ENCODE measurements at regions not wholly inside any gene's neighbourhood (a gene's known extent, or its start where the extent isn't known, plus 50 kb on each side); places are given as distances from the start of the nearest gene placed in this dataset.

DNA sequence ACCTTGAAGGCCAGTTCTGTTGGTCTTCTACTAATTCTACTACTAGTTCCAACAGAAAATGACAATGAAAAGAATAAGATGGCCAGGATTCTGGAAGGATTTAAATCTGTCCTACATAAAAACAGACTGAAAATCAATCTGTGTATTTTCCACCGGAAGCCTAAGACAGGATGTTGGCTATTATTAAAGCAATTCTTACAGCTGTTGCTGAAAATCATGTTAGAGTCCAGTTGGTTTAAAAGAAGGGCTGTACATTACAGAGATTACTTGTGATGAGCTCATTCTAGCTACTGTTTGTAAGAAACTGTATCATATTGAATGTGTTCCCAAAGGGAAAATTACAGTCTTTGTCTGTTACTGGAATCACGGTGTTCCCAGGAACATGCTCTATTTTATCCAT is 54.8 kb upstream of the MAGEB16 start:
- Histone ChIP-seq H3K27ac (ENCODE audit: extremely low read depth, low read depth, low read length) (no peak overlapping the region), H3K9me3 (ENCODE audit: control insufficient read depth, insufficient read depth, low read depth, low read length) (no peaks in the 10 kb centered on the region), H3K4me1 (ENCODE audit: control insufficient read depth, insufficient read depth, low read length) (no peaks in the 10 kb centered on the region), H3K4me3 (ENCODE audit: low read depth, low read length) (no peak overlapping the region), H3K36me3 (ENCODE audit: control insufficient read depth in 2 of 2, insufficient read depth in 1 of 2, low read length in 2 of 2) (no peaks in the 10 kb centered on the region)
- TF ChIP-seq, protein P1, sequence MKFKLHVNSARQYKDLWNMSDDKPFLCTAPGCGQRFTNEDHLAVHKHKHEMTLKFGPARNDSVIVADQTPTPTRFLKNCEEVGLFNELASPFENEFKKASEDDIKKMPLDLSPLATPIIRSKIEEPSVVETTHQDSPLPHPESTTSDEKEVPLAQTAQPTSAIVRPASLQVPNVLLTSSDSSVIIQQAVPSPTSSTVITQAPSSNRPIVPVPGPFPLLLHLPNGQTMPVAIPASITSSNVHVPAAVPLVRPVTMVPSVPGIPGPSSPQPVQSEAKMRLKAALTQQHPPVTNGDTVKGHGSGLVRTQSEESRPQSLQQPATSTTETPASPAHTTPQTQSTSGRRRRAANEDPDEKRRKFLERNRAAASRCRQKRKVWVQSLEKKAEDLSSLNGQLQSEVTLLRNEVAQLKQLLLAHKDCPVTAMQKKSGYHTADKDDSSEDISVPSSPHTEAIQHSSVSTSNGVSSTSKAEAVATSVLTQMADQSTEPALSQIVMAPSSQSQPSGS (tag by site-specific recombination; IDR thresholded peaks at IDR 0.05; ENCODE audit: low read depth): no peak
- TF ChIP-seq, protein P2, sequence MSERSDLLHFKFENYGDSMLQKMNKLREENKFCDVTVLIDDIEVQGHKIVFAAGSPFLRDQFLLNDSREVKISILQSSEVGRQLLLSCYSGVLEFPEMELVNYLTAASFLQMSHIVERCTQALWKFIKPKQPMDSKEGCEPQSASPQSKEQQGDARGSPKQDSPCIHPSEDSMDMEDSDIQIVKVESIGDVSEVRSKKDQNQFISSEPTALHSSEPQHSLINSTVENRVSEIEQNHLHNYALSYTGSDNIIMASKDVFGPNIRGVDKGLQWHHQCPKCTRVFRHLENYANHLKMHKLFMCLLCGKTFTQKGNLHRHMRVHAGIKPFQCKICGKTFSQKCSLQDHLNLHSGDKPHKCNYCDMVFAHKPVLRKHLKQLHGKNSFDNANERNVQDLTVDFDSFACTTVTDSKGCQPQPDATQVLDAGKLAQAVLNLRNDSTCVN (tag by site-specific recombination; optimal IDR thresholded peaks at IDR 0.05): no peak
- TF ChIP-seq, protein P3, sequence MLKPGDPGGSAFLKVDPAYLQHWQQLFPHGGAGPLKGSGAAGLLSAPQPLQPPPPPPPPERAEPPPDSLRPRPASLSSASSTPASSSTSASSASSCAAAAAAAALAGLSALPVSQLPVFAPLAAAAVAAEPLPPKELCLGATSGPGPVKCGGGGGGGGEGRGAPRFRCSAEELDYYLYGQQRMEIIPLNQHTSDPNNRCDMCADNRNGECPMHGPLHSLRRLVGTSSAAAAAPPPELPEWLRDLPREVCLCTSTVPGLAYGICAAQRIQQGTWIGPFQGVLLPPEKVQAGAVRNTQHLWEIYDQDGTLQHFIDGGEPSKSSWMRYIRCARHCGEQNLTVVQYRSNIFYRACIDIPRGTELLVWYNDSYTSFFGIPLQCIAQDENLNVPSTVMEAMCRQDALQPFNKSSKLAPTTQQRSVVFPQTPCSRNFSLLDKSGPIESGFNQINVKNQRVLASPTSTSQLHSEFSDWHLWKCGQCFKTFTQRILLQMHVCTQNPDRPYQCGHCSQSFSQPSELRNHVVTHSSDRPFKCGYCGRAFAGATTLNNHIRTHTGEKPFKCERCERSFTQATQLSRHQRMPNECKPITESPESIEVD (tag by site-specific recombination; IDR thresholded peaks at IDR 0.05): no peak
- TF ChIP-seq, protein P4, sequence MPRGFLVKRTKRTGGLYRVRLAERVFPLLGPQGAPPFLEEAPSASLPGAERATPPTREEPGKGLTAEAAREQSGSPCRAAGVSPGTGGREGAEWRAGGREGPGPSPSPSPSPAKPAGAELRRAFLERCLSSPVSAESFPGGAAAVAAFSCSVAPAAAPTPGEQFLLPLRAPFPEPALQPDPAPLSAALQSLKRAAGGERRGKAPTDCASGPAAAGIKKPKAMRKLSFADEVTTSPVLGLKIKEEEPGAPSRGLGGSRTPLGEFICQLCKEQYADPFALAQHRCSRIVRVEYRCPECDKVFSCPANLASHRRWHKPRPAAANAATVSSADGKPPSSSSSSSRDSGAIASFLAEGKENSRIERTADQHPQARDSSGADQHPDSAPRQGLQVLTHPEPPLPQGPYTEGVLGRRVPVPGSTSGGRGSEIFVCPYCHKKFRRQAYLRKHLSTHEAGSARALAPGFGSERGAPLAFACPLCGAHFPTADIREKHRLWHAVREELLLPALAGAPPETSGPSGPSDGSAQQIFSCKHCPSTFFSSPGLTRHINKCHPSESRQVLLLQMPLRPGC (tag by site-specific recombination; IDR thresholded peaks at IDR 0.05): no peak
- ChIA-PET CTCF (interaction anchor here (0.8 kb wide), 1 partner anchor 138 kb away, joined by 3 read pairs; no protein-coding TSS in a partner anchor), POLR2A (no interaction called here)

Data from HEK293 (cell line).